Mesodermal cell (in vitro differentiated cells): ENCODE measurements at regions not wholly inside any gene's neighbourhood (a gene's known extent, or its start where the extent isn't known, plus 50 kb on each side); places are given as distances from the start of the nearest gene placed in this dataset.

Source experiments
- H3K27ac ChIP-seq: 2 replicates; pipeline ENCODE4 v1.7.0; 2013; ENCODE audit warnings: mild to moderate bottlenecking, low read depth, low read length, moderate library complexity; ENCODE audit not compliant: severe bottlenecking
- H3K36me3 ChIP-seq: 2 replicates; pipeline ENCODE4 v1.7.1; 2013; ENCODE audit warnings: mild to moderate bottlenecking, low read length, moderate library complexity; ENCODE audit not compliant: control insufficient read depth, insufficient read depth
- H3K4me1 ChIP-seq: one replicate; pipeline ENCODE4 v1.7.1; 2013; ENCODE audit warnings: mild to moderate bottlenecking, low read length; ENCODE audit not compliant: insufficient read depth, control insufficient read depth, poor library complexity, severe bottlenecking
- H3K4me3 ChIP-seq: 2 replicates; pipeline ENCODE4 v1.7.0; 2013; ENCODE audit warnings: low read length, control low read depth, mild to moderate bottlenecking; ENCODE audit not compliant: insufficient read depth, poor library complexity, severe bottlenecking; ENCODE audit errors: extremely low read depth
- H3K9me3 ChIP-seq: 2 replicates; pipeline ENCODE4 v1.7.1; 2013; ENCODE audit warnings: mild to moderate bottlenecking, low read length, moderate library complexity; ENCODE audit not compliant: control insufficient read depth
- WGBS, 2 experiments: methylation state at CpG; one replicate each; pipeline ENCODE4 v1.1.5; 2013; ENCODE audit warnings: missing lambda C conversion rate in 2 of 2; ENCODE audit not compliant: insufficient coverage in 2 of 2; 5-methylcytosine and 5-hydroxymethylcytosine counted together

- no CpG with 5 or more reads among the region's 1 CpG for WGBS, 2 experiments
Observed at GRCh38 chr13:44176173-44176572, 197.5 kb upstream of the SERP2 start.

GRCh38 chr13:44180876-44181536, 192.6 kb upstream of the SERP2 start:
- no peaks in the 10 kb centered on the region for H3K36me3 ChIP-seq
- no peaks in the 10 kb centered on the region for H3K9me3 ChIP-seq
- H3K4me1 ChIP-seq, result peaks cover 4% of the 10 kb centered on the region
- no peak overlapping the region for H3K27ac ChIP-seq
- H3K4me3 ChIP-seq, result no peak overlapping the region
- 91 to 94% methylated on average over 3 to 4 of the region's 8 CpGs for WGBS, 2 experiments

More at GRCh38 chr13:44176173-44176572, 197.5 kb upstream of the SERP2 start:
- H3K4me3 ChIP-seq, result no peak overlapping the region
- no peaks in the 10 kb centered on the region for H3K36me3 ChIP-seq
- H3K4me1 ChIP-seq, result peaks cover 22% of the 10 kb centered on the region
- no peak overlapping the region for H3K27ac ChIP-seq
- H3K9me3 ChIP-seq, result no peaks in the 10 kb centered on the region

- 88% methylated on average over 1 of the region's 2 CpGs; no CpG with 5 or more reads in 1 of the 2 experiments for WGBS, 2 experiments
Observed at GRCh38 chr13:44181931-44182330, 191.7 kb upstream of the SERP2 start.

GRCh38 chr13:44184740-44185139, 188.9 kb upstream of the SERP2 start:
- no CpG with 5 or more reads among the region's 1 CpG for WGBS, 2 experiments
- Histone ChIP-seq H3K27ac (no peak overlapping the region), H3K4me1 (peaks cover 7% of the 10 kb centered on the region)

More at GRCh38 chr13:44181931-44182330, 191.7 kb upstream of the SERP2 start:
- no peaks in the 10 kb centered on the region for H3K36me3 ChIP-seq
- no peaks in the 10 kb centered on the region for H3K9me3 ChIP-seq
- no peak overlapping the region for H3K4me3 ChIP-seq
- no peak overlapping the region for H3K27ac ChIP-seq
- no peaks in the 10 kb centered on the region for H3K4me1 ChIP-seq

GRCh38 chr13:44188257-44188656, 185.4 kb upstream of the SERP2 start:
- Histone ChIP-seq H3K4me3 (no peak overlapping the region), H3K9me3 (no peaks in the 10 kb centered on the region), H3K36me3 (no peaks in the 10 kb centered on the region), H3K4me1 (peaks cover 7% of the 10 kb centered on the region), H3K27ac (peak overlapping the region; percentile 12)
- 46 to 50% methylated on average over 2 of the region's 2 CpGs for WGBS, 2 experiments

More at GRCh38 chr13:44184740-44185139, 188.9 kb upstream of the SERP2 start:
- no peaks in the 10 kb centered on the region for H3K36me3 ChIP-seq
- H3K4me3 ChIP-seq, result no peak overlapping the region
- H3K9me3 ChIP-seq, result no peaks in the 10 kb centered on the region

- no CpG with 5 or more reads among the region's 1 CpG for WGBS, 2 experiments
- Histone ChIP-seq H3K27ac (no peak overlapping the region), H3K4me1 (peaks cover 7% of the 10 kb centered on the region), H3K4me3 (no peak overlapping the region), H3K9me3 (no peaks in the 10 kb centered on the region), H3K36me3 (no peaks in the 10 kb centered on the region)
Observed at GRCh38 chr13:44189085-44189484, 184.5 kb upstream of the SERP2 start.

GRCh38 chr13:44191103-44191502, 182.5 kb upstream of the SERP2 start:
- Histone ChIP-seq H3K4me3 (no peak overlapping the region), H3K9me3 (no peaks in the 10 kb centered on the region), H3K36me3 (no peaks in the 10 kb centered on the region), H3K4me1 (peaks cover 7% of the 10 kb centered on the region), H3K27ac (no peak overlapping the region)

- Histone ChIP-seq H3K27ac (no peak overlapping the region), H3K9me3 (no peaks in the 10 kb centered on the region), H3K4me1 (peaks cover 7% of the 10 kb centered on the region), H3K4me3 (no peak overlapping the region), H3K36me3 (no peaks in the 10 kb centered on the region)
- 75 to 85% methylated on average over 13 to 14 of the region's 15 CpGs for WGBS, 2 experiments
Observed at GRCh38 chr13:44191504-44192171, 182.0 kb upstream of the SERP2 start.

GRCh38 chr13:44193731-44194130, 179.9 kb upstream of the SERP2 start:
- Histone ChIP-seq H3K9me3 (no peaks in the 10 kb centered on the region), H3K36me3 (no peaks in the 10 kb centered on the region), H3K4me3 (no peak overlapping the region), H3K4me1 (peaks cover 4% of the 10 kb centered on the region), H3K27ac (no peak overlapping the region)
- WGBS, 2 experiments, result 81 to 96% methylated on average over 3 of the region's 3 CpGs

- Histone ChIP-seq H3K9me3 (no peaks in the 10 kb centered on the region), H3K4me3 (no peak overlapping the region), H3K27ac (no peak overlapping the region), H3K36me3 (no peaks in the 10 kb centered on the region), H3K4me1 (no peaks in the 10 kb centered on the region)
- 86% methylated on average over 3 of the region's 3 CpGs; no CpG with 5 or more reads in 1 of the 2 experiments for WGBS, 2 experiments
Observed at GRCh38 chr13:44195245-44195644, 178.4 kb upstream of the SERP2 start.

- WGBS, 2 experiments, result 100% methylated on average over 1 of the region's 1 CpG; no CpG with 5 or more reads in 1 of the 2 experiments
- Histone ChIP-seq H3K27ac (no peak overlapping the region), H3K4me1 (no peaks in the 10 kb centered on the region), H3K9me3 (no peaks in the 10 kb centered on the region), H3K4me3 (no peak overlapping the region), H3K36me3 (no peaks in the 10 kb centered on the region)
Observed at GRCh38 chr13:44196196-44196751, 177.3 kb upstream of the SERP2 start.
